Ishikawa (cell line): ENCODE measurements at regions not wholly inside any gene's neighbourhood (a gene's known extent, or its start where the extent isn't known, plus 50 kb on each side); places are given as distances from the start of the nearest gene placed in this dataset.

Experiments used
- EP300 ChIP-seq: IDR thresholded peaks from 2 replicates; pipeline ENCODE4 v1.6.1; 2012; ENCODE audit warnings: borderline replicate concordance
- FOXM1 ChIP-seq: IDR thresholded peaks from 2 replicates; pipeline ENCODE4 v1.6.1; 2012; ENCODE audit warnings: low read depth, borderline replicate concordance
- RAD21 ChIP-seq: IDR thresholded peaks from 2 replicates; pipeline ENCODE4 v1.6.1; 2012; ENCODE audit warnings: low read depth
- REST ChIP-seq: IDR thresholded peaks from 2 replicates; pipeline ENCODE4 v1.6.1; 2012; ENCODE audit warnings: low read depth, mild to moderate bottlenecking
- TAF1 ChIP-seq: IDR thresholded peaks from 2 replicates; pipeline ENCODE4 v1.6.1; 2012; ENCODE audit warnings: low read depth, mild to moderate bottlenecking
- TCF12 ChIP-seq: IDR thresholded peaks from 2 replicates; pipeline ENCODE4 v1.6.1; 2012; ENCODE audit warnings: low read depth
- ZBTB7A ChIP-seq: IDR thresholded peaks from 2 replicates; pipeline ENCODE4 v1.6.1; 2012; ENCODE audit warnings: low read depth

DNA sequence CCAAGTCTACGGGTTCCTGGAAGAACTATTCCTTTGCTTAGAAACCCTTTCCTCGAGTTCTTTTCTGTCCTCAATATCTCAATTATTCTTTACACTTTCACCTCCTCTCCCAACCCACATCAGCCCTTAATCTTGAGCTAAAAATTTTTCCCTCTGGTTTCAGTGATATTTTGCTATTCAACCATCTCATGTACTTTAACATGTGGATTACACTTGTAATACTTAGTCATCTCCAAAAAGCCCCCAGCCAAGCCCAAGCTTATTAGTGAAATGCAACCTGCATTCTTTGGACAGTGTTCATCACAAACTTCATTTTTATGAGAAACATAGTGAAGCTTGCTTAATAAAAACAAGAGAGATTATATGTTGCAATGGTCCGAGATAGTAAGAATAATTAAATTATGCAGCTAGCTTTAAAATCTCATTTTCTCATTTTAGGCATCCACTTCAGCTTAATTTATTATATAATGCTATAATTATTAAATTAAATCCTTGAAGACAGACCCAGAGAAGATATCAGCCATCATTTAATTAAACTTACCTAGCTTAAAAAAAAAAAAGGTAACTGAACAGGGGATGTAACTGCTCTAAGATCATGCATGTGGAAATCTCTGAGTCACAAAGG is 534.5 kb upstream of the TBL1XR1 start:
- TF ChIP-seq FOXM1 (no peak), REST (no peak), RAD21 (no peak), TCF12 (no peak), TAF1 (no peak), ZBTB7A (no peak), EP300 (no peak)
